GM18511 (cell line): ENCODE measurements at regions not wholly inside any gene's neighbourhood (a gene's known extent, or its start where the extent isn't known, plus 50 kb on each side); places are given as distances from the start of the nearest gene placed in this dataset.

Experiments
- ATAC-seq: cut with Tn5 transposase; IDR thresholded peaks from one replicate; pipeline ENCODE4 v1.9.1; 2021; ENCODE audit warnings: mild to moderate bottlenecking, moderate library complexity; ENCODE audit not compliant: unreplicated experiment

DNA sequence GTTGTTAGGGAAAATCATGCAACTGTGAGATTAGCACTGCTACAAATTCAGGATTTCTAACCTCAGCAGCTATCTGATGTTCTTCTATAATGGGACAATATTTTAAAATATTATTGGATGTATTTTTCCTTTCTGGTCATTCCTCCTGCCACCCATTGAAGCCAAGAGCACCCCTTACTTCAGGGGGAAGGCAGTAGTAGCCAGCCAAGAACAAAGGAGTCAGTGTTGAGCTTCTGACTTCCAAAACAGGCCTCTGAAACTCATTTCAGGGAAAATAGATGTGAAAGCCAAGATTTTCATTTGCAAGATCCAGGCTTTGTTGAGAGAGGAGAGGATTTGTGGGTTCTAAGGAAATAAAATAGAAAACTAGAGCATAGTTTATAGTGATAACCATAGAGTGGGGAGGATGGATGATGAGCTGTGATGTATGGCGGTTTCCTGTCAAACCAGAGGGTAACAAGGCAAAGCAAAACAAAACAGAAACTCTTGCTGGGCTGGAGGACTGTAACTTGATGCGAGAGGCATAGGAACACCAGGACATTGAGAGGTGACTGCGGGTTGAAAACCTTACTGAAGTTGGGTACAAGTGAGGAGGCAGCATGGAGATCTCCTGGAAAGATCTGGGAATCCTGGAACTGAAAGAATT, 173.7 kb upstream of the LEF1 start:
- ATAC-seq = no peak

- no peak for ATAC-seq
These were observed 169.2 kb upstream of the LEF1 start for GRCh38 chr4:108337923-108338322.

DNA sequence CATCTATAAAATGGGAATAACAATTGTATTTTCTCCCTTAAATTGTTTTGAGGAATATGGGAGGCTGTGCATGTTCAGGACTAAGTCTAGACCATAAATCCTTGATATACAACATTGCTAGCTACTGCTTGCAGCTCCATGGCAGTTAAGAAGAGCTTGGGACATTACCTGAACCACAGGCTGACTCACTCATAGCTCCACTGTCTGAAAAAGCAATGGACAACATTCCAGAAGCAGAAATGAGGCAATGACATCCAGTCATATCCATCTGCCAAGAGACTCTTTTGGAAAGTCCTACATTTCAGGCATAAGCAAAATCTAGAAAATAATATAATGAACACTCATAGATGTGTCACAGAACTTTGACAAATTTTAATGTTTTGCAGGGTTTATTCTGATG, 167.3 kb upstream of the LEF1 start:
- ATAC-seq = no peak

GRCh38 chr4:108335081-108335480, 166.3 kb upstream of the LEF1 start:
- no peak for ATAC-seq

DNA sequence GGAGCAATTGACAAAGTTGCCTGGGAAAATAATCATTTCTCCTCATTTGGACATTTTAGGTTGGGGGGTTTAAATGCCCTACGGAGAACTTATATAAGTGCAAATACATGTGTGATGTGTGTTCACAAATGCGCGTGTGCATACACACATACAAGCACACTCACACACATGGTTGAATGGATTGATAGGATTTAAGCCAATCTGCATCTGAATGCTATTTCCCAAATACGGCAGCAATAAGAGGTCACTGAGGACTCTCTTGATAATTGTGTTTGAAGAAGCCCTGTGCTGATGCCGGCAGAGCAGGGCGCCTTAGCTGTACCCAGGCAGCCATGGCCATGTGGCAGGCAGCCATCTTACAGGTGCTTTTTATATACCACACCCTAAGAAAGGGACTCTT, 165.3 kb upstream of the LEF1 start:
- ATAC-seq = no peak

- no peak for ATAC-seq
These were observed 164.7 kb upstream of the LEF1 start for GRCh38 chr4:108333353-108333942.

DNA sequence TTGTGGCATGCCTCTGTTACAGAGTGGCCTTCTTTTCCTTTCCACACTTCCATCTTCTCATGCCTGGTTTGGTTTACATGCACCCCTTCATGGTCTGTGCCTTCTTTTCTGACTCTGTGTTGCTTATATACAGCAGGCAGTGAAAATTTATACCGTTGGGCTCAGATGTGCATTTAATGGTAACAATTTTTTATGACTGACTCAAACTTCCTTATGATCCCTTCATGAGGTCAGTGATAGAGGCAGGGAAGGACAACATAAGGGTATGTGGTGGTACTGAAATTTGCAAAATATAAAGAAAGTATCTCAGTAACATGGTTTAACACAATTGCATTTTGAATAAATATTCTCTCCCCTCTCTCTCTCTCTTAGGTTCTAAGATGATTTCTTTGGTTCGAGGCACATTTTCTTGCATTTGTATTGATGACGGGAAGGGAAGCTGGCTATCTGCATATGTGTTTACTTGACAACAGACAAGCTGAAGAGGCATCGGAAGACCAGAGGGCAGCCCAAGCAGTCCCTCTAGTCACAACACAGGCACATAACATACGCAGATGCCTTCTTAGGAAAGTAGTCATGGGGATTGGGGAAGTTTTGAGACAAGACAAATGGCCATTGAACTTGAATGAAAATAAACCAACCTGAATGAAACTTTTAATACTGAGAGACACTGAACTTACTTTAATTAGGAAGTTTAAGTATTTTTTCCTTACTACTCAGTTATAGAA, 163.3 kb upstream of the LEF1 start:
- no peak for ATAC-seq

DNA sequence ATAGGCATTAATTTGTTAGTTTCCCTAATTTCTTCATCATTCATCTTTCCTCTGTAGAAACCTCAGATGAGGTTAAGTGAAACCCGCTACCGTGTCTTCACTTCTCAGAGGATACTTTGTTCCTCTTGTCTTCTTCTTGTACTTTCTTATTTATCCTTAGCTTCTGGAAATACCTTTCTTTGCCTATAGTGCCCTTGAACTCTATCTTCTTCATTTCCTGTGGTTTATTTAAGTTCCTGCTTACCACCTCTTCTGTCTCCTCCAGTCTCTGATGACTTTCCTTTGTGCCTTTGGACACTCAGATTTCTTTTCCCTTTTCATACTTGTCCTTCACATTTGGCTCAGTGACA, 159.6 kb upstream of the LEF1 start:
- no peak for ATAC-seq

DNA sequence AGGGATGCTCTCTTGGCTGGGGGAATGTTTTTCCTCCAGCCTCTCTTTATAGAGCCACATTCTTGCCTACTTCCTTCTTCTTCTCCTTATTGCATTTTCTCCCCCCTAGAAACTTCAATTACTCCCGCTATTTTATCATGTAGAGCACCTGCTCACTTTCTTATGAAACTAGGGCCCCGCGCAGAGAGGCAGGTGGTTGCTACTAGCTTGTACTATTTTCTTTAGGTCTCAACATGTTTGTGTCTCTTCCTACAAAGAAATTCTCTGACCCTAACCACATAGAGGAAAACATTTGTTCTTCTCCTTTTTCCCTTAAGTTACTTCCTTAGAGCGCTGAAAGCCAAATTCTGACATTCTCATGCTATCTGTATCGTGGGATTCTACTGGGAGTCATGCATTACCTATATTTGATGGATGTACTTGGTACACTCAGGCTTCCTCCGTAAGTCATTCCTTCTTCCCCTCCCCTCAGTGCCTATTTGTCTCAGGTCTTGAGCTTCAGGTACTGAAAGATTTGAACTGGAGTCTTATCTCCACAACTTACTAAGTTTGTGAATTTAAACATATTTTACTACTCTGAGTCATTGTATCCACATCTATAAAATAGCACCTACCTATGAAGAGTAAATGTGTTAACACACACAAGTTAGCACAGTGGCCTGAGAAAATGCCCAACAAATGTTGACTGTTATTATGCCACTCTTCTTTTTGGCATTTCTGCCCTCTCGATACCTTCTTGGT, 159.1 kb upstream of the LEF1 start:
- ATAC-seq = no peak

- no peak for ATAC-seq
These were observed 156.8 kb upstream of the LEF1 start for GRCh38 chr4:108325561-108325960.

DNA sequence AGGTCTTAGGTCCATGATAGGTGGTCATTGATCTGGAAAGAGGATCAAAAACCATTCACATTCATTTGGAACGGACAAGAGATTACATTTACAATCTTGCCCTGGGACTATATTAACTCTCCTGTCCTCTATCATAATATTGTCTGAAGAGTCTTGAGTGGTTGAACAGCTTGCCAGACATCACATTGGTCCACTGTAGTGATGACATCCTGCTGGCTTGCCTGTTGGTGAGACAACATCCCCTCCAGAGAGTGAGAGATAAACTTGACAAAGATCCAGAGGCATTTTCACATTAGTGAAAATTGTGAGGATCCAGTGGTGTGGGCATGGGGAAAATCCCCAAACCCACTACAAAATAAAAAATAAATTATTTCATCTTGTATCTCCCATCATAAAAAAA, 155.7 kb upstream of the LEF1 start:
- no peak for ATAC-seq

DNA sequence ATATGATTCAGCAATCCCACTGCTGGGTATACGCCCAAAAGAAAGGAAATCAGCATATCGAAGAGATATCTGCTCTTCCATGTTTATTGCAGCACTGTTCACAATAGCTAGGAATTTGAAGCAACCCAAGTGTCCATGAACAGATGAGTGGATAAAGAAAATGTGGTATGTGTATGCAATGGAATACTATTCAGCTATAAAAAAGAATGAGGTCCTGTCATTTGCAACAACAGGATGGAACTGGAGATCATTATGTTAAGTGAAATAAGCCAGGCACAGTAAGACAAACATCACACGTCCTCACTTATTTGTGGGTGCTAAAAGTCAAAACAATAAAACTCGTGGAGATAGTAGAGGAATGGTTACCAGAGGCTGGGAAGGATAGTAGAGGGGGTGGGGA, 153.8 kb upstream of the LEF1 start:
- ATAC-seq = no peak

- ATAC-seq = no peak
These were observed 151.3 kb upstream of the LEF1 start for GRCh38 chr4:108320061-108320460.

GRCh38 chr4:108317377-108317776, 148.6 kb upstream of the LEF1 start:
- no peak for ATAC-seq

DNA sequence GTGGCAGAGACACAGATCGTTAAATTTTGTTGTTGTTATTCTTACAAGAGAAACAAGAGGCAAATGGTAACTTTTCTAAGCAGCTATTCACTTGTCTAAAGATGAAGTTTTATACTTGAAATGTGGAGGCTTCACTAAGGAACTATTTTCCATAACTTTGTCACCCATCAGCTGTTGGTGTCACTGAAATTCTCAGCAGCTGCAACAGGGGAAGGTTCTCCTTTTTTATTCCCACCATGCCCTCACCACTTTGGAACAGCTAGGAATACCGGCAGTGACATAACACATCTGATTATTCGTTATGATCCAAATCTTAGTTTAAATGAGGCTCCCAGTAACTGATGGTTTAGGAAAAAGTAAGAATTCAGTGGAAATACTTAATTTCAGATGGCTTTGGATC, 147.0 kb upstream of the LEF1 start:
- no peak for ATAC-seq

DNA sequence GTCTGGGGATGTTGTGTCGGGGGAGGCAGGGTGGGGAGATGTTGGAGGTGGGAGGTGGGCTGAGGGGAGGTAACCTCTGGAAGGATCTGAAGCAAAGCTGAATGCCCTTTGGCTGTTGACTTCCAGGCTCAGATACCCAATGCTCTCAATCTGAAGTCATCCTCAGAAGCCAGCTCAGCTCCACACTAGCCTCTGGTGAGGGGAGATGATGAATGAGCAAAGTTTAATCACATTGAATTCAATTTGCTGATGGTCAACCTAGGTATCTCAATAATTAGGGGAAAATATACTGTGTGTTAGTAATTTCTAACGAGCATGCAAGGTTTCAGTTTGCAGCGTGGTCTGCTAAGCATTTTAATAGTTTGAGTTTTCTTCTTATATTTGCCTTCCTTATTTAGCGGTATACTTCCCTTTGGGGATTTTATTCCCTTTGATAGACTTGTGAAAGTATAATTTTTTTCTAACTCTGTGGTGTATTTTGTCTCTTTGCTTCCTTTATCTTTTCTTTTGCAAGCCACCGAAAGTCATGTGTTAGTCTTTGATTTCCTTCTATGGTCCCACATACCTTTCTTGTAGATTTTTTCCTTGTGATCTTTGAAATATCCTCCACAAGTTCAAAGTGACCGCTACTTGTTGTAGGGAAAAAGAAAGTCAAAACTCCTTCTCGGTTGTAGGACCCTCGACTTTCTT, 146.3 kb upstream of the LEF1 start:
- ATAC-seq = no peak

DNA sequence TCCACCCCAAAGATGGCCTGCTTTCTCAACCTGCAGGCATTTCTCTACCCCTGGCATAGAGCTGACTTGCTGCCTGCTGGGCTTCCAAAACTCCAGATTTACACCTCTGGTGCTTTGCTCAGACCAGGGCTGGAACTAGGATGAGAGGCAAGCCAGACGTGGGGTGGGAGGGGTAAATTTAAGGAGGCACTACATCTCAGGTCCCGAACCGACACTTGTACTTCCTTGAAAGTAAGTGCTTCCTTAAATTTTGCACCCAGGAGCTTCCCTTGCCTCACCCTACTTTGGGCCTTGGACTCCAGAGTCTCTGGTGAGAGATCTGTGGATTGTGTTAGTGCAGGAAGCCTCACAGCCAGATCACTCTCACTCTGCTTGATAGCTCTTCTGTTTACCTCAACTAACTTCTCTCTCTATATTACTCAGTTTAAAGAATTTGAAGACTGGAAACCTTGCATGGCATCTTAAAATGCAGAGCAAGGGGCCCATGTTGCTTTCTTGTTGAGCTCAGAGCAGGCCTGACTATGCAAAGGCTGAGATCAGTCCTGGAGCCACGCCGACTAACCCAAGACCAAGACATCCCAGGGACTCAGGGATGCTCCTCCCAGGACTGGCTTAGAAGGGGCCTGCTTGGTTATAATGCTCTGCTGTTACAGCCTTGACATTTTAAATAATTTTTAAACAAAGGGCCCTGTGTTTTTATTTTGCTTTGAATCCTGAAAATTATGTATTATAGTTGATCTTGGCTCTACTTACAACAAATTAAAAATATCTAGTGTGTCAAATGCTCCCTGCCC, 145.0 kb upstream of the LEF1 start:
- no peak for ATAC-seq

- no peak for ATAC-seq
These were observed 142.6 kb upstream of the LEF1 start for GRCh38 chr4:108311313-108311712.

GRCh38 chr4:108303488-108304177, 134.9 kb upstream of the LEF1 start:
- ATAC-seq = no peak
